ENCODE measurements at regions not wholly inside any gene's neighbourhood (a gene's known extent, or its start where the extent isn't known, plus 50 kb on each side); places are given as distances from the start of the nearest gene placed in this dataset.

DNA sequence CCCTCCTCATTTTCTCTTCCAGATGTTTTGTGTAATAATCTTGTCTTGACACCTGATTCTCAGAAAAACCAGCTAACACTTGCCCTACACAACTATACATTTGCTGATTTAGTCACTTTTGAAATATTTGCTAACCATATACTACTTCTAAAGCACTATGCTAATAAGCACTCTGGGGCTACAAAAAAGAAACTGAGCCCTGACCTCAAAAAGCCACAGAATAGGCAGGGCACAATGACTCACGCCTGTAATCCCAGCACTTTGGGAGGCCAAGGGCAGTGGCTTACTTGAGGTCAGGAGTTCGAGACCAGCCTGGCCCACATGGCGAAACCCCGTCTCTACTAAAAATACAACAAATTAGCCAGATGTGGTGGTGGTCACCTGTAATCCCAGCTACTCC, 266.0 kb downstream of the RAD51AP2 start:
- Histone ChIP-seq H3K36me3 (ENCODE audit: control insufficient read depth, insufficient read depth, low read length) (no peaks in the 10 kb centered on the region), H3K27me3 (ENCODE audit: control insufficient read depth, insufficient read depth, low read length) (no peaks in the 10 kb centered on the region), H3K9me3 (ENCODE audit: control insufficient read depth, insufficient read depth, low read depth, low read length) (peaks cover 2% of the 10 kb centered on the region; the same call in 1 of the 2 replicates), H3K27ac (ENCODE audit: low read length) (no peak overlapping the region), H3K4me1 (ENCODE audit: control insufficient read depth, insufficient read depth, low read length) (no peaks in the 10 kb centered on the region), H3K4me3 (ENCODE audit: low read depth in 2 of 2, low read length in 2 of 2) (no peak overlapping the region)
- POLR2A ChIA-PET = no interaction called here
- no TSS peak for BruUV-seq (replicated peaks)
- CTCF ChIA-PET = no interaction called here
- DNase-seq (ENCODE audit: low read depth, low spot score) = no peak
- in situ Hi-C loops (cut with HindIII; ENCODE audit: low pct_unique_long_range_greater_than_20kb, low sequenced_read_pairs) = no loop called here
- intact Hi-C loops (cut with micrococcal nuclease; ENCODE audit: unreplicated experiment) = no loop called here
- ATAC-seq = no peak
- no peak for TF ChIP-seq POLR2AphosphoS5 (IDR thresholded peaks at IDR 0.05; ENCODE audit: low read depth, low read length)
- no peak for TF ChIP-seq SIN3A (IDR thresholded peaks at IDR 0.05; ENCODE audit: borderline replicate concordance, insufficient read depth, low read depth, low read length)
- no peak for TF ChIP-seq TCF7L2 (IDR thresholded peaks at IDR 0.05; ENCODE audit: low read depth, low read length)
- TF ChIP-seq REST (IDR thresholded peaks at IDR 0.05; ENCODE audit: insufficient read depth in 1 of 2, low read depth in 2 of 2, low read length in 1 of 2) = no peak
- TF ChIP-seq CTCF (IDR thresholded peaks at IDR 0.05) = no peak

- intact Hi-C loops (cut with micrococcal nuclease; ENCODE audit: unreplicated experiment) (no loop called here), in situ Hi-C loops (cut with HindIII; ENCODE audit: low pct_unique_long_range_greater_than_20kb, low sequenced_read_pairs) (no loop called here)
- no peak for TF ChIP-seq REST (IDR thresholded peaks at IDR 0.05; ENCODE audit: insufficient read depth in 1 of 2, low read depth in 2 of 2, low read length in 1 of 2)
- H3K36me3 ChIP-seq (ENCODE audit: control insufficient read depth, insufficient read depth, low read length) = no peaks in the 10 kb centered on the region
- ChIA-PET CTCF (interaction anchor here (0.6 kb wide), 1 partner anchor 58 kb away, joined by 5 read pairs; no protein-coding TSS in a partner anchor), POLR2A (no interaction called here)
- H3K4me1 ChIP-seq (ENCODE audit: control insufficient read depth, insufficient read depth, low read length) = no peaks in the 10 kb centered on the region
- H3K4me3 ChIP-seq (ENCODE audit: low read depth in 2 of 2, low read length in 2 of 2) = no peak overlapping the region
- no TSS peak for BruUV-seq (replicated peaks)
- peaks cover 2% of the 10 kb centered on the region; the same call in 1 of the 2 replicates for H3K9me3 ChIP-seq (ENCODE audit: control insufficient read depth, insufficient read depth, low read depth, low read length)
- H3K27ac ChIP-seq (ENCODE audit: low read length) = no peak overlapping the region
- no peak for DNase-seq (ENCODE audit: low read depth, low spot score)
- ATAC-seq = no peak
- no peaks in the 10 kb centered on the region for H3K27me3 ChIP-seq (ENCODE audit: control insufficient read depth, insufficient read depth, low read length)
These were observed 267.1 kb downstream of the RAD51AP2 start for GRCh38 chr2:17251171-17251570.

Measured in Panc1 (cell line).